GM06990 (cell line): ENCODE measurements at regions not wholly inside any gene's neighbourhood (a gene's known extent, or its start where the extent isn't known, plus 50 kb on each side); places are given as distances from the start of the nearest gene placed in this dataset.

Experiments
- DNase-seq: peaks from one replicate; pipeline ENCODE4 v3.0.0-alpha.2; 2011; ENCODE audit not compliant: insufficient read length; ENCODE audit errors: extremely low read depth
- H3K27me3 ChIP-seq: replicated peaks from 2 replicates; pipeline ENCODE4 v1.6.0; 2011; ENCODE audit warnings: low read length; ENCODE audit not compliant: control insufficient read depth, insufficient read depth
- H3K36me3 ChIP-seq: 2 replicates; pipeline ENCODE4 v1.5.1; 2011; ENCODE audit warnings: low read length; ENCODE audit not compliant: control insufficient read depth, insufficient read depth
- H3K4me3 ChIP-seq: replicated peaks from 2 replicates; pipeline ENCODE4 v1.5.1; 2011; ENCODE audit warnings: low read depth, mild to moderate bottlenecking, control low read depth, low read length
- CTCF ChIP-seq: IDR thresholded peaks from 2 replicates; pipeline ENCODE4 v1.5.1; 2011; ENCODE audit warnings: low read length, control low read depth, mild to moderate bottlenecking, inconsistent platforms; ENCODE audit not compliant: insufficient read depth, poor library complexity, severe bottlenecking

DNA sequence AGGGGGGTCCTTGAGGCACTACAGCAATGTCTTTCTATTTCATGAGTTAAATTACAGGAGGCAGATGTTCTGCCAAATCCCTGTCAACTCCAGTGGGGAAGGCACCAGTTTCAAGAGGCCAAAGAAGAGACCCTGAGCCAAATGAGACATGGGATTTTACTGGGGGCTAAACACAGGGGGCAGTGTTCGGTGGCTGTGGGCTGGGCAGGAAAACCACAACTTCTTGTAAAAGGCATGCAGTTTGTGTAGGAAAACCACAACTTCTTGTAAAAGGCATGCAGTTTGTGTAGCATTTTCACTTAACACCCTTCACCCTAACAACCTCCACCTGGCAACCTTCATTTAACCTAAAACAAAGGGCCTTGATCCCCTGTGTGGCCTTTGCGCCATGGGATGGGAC is 61.0 kb downstream of the POLR2M start:
- TF ChIP-seq CTCF, result no peak
- Histone ChIP-seq H3K27me3 (peaks cover 1% of the 10 kb centered on the region), H3K4me3 (no peak overlapping the region), H3K36me3 (no peaks in the 10 kb centered on the region)
- DNase-seq, result no peak

DNA sequence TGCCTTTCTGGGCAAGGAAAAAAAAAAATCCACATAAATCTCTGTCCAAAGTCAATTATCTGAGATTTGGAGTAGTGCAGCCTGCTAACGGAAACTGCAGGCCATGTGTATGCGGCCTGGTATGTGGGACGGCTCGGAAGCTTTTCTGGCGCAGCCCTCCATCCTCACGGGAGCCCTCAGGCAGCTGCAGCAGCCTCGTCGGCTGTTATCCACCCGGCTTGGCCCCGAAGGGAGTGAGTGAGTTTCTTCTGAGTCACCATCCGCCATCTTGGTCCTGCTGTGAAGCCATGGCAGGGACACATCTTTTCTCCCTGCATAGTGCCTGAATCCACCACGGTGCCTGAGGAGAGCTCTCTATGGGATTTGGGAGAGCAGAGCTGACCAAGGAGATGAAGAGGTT is 62.8 kb downstream of the POLR2M start:
- no peak for DNase-seq
- no peak for TF ChIP-seq CTCF
- Histone ChIP-seq H3K27me3 (no peaks in the 10 kb centered on the region; the same call in 1 of the 2 replicates), H3K4me3 (no peak overlapping the region), H3K36me3 (no peaks in the 10 kb centered on the region)

- Histone ChIP-seq H3K36me3 (no peaks in the 10 kb centered on the region), H3K27me3 (no peaks in the 10 kb centered on the region; the same call in 1 of the 2 replicates), H3K4me3 (no peak overlapping the region)
- TF ChIP-seq CTCF, result no peak
- DNase-seq, result no peak
These were observed 64.0 kb downstream of the POLR2M start for GRCh38 chr15:57770495-57770894.

DNA sequence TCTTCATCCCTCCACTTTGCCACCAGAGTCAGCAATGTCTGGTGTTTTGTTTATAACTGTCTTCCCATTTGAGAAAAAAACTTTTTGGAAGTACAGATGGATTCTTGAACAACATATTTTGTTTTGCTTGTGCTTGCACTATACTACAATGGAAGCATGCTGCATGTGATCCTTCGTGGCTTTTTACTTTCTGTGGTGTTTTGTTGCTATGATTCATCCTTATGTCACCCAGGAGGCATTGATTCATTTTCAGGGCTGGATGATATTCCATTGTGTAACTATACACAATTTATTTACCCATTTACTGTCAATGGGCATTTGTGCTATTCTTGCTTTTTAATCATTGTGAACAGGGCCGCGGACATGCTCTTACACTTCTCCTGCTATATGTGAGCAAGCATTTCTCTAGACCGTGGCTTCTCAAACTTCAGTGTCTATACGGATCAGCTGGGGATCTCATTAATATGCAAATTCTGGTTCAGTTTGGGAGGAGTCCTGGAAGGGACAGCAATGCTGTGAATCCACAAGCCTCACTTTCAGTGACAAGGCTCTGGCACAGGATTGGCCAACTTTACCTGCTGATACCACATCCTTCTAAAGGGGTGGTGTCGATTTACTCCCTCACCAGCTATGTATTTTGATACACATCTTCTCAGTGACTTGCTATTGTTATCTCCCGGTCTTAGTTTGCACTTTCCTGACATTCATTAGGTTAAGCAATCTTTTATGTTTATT is 65.9 kb downstream of the POLR2M start:
- Histone ChIP-seq H3K36me3 (no peaks in the 10 kb centered on the region), H3K4me3 (no peak overlapping the region), H3K27me3 (no peaks in the 10 kb centered on the region; the same call in 1 of the 2 replicates)
- no peak for DNase-seq
- no peak for TF ChIP-seq CTCF

DNA sequence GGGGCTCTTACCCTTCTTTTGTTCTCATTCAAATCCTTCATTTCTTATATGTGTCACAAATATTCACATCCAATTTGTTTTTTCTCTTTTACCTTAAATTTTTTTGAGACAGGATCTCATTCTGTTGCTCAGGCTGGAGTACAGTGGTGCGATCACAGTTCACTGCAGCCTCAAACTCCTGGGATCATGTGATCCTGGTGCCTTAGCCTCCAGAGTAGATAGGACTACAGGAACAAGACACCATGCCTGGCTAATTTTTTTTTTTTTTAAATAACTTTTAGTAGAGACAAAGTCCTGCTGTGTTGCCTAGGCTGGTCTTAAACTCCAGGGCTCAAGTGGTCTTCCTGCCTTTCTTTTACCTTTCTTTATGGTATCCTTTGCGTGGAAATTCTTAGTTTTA is 66.5 kb downstream of the POLR2M start:
- Histone ChIP-seq H3K36me3 (no peaks in the 10 kb centered on the region), H3K27me3 (no peaks in the 10 kb centered on the region; the same call in 1 of the 2 replicates), H3K4me3 (no peak overlapping the region)
- no peak for DNase-seq
- no peak for TF ChIP-seq CTCF
